Testis (tissue), 2 donors: ENCODE measurements at regions not wholly inside any gene's neighbourhood (a gene's known extent, or its start where the extent isn't known, plus 50 kb on each side); places are given as distances from the start of the nearest gene placed in this dataset.

Experiments
- POLR2A ChIP-seq: fragments of 450-650 bp; IDR thresholded peaks from one replicate; pipeline ENCODE4 v1.6.1; 2017; ENCODE audit warnings: antibody characterized with exemption, mild to moderate bottlenecking, moderate library complexity
- TF ChIP-seq, protein P1 (sequence below), 3 experiments: fragments of 450-650 bp in 2 of 3; fragments of 200-600 bp in 1 of 3; sonication (generic) in 1 of 3; IDR thresholded peaks; one replicate each; pipeline ENCODE4 v1.5.1; 2016 to 2019; ENCODE audit warnings: antibody characterized with exemption in 3 of 3, mild to moderate bottlenecking in 2 of 3, moderate library complexity in 1 of 3

DNA sequence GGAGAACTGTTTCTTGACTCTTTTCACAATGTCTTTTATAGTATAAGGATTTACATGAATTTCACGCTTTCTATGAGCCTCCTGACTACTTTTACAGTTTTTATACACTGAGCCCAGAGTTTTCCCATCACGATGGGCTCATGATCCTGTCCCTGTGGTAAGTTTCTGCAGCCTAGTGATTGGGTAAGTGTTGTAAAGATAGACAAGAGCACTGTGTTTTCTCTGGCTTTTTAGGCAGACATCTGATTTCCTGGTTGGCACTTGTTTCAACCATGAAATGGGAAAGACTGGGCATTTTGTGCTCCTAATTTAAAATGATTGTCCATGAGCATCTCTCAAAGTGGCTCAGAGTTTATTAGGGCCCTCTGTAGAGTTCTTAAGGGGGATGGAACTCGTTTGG, 299.0 kb downstream of the FAT3 start:
- TF ChIP-seq, protein P1, sequence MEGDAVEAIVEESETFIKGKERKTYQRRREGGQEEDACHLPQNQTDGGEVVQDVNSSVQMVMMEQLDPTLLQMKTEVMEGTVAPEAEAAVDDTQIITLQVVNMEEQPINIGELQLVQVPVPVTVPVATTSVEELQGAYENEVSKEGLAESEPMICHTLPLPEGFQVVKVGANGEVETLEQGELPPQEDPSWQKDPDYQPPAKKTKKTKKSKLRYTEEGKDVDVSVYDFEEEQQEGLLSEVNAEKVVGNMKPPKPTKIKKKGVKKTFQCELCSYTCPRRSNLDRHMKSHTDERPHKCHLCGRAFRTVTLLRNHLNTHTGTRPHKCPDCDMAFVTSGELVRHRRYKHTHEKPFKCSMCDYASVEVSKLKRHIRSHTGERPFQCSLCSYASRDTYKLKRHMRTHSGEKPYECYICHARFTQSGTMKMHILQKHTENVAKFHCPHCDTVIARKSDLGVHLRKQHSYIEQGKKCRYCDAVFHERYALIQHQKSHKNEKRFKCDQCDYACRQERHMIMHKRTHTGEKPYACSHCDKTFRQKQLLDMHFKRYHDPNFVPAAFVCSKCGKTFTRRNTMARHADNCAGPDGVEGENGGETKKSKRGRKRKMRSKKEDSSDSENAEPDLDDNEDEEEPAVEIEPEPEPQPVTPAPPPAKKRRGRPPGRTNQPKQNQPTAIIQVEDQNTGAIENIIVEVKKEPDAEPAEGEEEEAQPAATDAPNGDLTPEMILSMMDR (IDR thresholded peaks at IDR 0.05): no peak
- no peak for TF ChIP-seq POLR2A
